ENCODE measurements at regions not wholly inside any gene's neighbourhood (a gene's known extent, or its start where the extent isn't known, plus 50 kb on each side); places are given as distances from the start of the nearest gene placed in this dataset.

DNA sequence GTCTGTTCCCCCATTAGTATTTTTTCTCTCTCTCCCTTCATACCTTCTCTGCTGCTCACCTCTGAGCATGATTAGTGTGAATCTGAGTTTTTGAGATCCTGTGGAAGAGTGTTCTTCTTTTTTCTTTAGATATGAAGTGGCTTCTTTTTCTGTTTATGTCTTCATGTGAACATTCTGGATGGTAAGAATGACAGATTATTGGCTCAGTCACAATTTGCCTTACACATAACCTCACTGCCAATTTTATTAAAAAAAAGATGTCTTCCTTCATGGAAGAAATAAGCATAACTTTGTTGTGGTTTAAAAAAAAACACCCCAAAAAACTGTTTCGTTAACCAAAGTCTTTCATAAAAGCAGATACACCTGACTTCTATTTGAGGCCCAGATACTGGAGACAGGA, 539.1 kb downstream of the PLCL1 start:
- DNase-seq (ENCODE audit: low spot score): no peak

DNA sequence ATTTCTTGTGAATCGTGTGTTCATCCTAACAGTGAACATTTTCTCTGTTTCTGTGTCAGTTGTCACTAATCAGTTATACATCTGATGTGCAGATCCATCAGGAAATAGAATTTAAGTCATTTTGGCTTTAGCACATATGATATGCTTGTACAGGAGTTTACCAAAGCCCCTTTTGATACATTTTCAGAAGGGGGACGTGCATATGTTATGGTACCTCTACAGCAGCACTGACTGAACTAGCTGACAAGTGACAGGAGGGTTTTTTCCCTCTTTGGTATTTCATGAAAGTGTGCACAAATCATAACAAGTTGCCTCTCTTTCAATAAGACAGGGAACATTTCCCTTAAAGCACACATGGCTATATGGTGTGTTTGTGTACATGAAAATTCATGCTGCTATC, 536.5 kb downstream of the PLCL1 start:
- DNase-seq (ENCODE audit: low spot score): no peak

DNA sequence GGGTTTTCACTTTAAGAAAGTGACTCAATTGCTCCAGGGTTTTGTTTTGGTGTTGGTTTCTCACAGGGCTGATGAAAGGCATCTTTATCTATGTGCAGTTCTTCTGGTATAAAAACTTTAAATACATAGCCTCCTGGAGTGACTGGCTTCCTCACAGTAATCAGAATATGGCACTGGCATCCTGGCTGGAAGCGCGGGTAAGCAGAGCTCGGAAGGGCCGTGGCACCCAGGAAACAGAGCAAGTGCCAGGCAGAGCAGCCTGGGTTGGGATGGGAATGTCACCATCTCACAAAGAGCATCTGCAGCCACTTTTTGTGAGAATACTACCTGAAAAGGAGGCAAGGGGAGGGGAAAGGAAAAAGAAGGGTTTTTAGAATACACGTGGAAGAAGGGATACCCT, 534.7 kb downstream of the PLCL1 start:
- no peak for DNase-seq (ENCODE audit: low spot score)

DNA sequence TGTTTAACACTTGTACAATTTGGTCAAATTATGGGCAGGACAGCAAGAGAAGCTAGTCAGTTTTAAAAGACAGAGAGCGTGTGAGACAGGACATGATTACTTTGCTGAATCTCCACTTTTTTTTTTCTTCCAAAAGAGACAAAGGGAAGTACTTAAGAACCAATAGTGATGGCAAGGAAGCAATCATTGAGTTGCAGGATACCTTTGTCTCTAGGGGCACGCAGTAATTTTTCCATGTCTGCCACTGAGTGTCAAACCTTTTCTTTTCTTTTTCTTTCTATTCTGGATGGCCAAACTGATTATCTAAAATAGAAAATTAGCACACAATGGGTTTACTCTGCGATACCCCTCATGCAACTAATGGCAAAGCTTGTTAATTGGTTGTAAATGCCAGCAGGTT, 533.0 kb downstream of the PLCL1 start:
- DNase-seq (ENCODE audit: low spot score): no peak

DNA sequence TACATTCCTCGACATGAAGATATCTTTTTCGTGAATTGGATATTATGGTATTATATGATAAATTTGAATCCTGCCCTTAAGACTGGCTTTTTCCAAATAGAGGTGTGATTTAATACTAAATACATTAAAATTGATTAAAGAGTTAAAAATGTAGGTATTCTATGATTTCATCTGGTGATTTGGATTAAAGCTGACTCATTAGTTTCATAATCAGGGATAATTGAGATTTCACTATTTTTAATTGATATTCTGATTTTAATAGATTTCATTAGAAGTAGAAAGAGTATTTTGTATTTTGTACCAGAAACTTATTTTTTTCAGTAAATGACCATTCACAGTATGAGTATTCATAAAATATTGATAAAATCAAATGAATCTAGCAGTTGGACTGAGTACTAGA, 524.1 kb downstream of the PLCL1 start:
- no peak for DNase-seq (ENCODE audit: low spot score)

DNA sequence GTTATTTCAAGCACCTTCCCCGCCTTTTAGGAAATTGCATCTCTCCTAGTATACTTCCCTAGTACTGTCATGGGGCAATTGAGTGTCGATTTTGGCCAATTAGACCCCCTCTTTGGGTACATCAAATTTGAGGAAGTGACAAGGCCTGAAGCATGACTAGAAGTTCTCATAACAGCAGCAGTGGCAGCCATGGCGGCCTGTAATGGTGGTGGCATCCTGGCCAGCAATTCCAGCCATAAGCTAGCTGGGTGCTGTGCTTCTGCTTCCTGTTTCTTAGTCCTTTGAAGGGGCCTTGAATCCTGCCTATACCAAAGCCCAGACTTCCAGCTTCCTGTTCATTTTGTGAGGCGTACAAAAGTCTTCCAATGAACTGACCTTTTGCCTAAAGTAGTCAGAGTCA, 523.1 kb downstream of the PLCL1 start:
- no peak for DNase-seq (ENCODE audit: low spot score)

DNA sequence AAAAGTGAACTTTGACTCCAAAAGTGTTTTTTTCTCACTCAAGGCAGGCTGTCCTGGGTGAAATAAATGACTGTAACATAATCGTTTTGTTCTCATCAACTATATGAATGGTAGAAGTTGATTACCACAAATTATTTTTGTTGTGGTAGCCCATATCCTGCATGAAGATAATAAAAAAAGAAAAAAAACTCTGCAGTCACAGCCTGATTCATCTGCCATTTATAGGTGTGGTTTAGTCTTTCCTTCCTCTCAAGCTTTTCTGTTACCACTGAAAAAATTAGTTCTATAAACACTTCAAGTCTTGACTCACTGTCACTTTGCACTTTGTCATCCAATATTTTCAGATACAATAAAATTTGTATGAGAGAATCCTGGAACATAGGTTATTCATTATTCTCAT, 522.0 kb downstream of the PLCL1 start:
- no peak for DNase-seq (ENCODE audit: low spot score)

DNA sequence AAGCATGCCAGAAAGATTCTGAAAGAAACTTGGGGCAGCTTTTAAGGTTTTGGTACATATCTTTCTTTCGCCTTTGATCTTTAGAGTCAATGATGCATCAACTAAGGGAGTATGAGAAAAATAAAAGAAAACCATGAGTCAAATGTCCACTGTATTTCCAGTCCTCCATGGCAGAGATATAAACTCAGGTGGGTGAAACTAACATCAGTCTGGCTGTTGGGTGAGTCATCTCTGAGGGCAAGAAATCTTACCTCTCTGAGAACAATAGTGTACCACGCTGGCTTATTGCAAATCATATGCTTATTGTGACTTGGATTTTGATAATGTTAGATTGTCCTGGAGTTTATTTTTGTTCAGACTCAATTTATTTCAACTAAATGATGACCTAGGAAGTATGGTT, 521.0 kb downstream of the PLCL1 start:
- no peak for DNase-seq (ENCODE audit: low spot score)

DNA sequence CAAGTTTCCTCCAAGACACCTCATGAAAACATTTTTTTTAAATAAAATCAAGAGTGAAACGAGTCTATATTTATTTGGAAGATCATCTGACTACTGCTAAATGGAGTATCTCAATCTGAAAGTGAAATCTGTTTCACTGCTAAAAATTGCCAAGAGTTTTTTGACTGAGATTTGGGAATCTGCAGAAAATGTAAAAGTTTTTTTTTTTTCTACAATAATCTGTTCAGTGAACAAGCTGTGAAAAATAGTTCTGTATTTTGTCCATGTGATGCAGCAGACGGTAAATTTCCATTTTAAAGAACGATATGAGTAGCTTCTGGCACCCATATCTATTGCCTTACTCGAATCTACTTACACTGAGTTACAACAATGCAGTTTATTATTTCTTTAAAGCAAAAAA, 519.7 kb downstream of the PLCL1 start:
- no peak for DNase-seq (ENCODE audit: low spot score)

DNA sequence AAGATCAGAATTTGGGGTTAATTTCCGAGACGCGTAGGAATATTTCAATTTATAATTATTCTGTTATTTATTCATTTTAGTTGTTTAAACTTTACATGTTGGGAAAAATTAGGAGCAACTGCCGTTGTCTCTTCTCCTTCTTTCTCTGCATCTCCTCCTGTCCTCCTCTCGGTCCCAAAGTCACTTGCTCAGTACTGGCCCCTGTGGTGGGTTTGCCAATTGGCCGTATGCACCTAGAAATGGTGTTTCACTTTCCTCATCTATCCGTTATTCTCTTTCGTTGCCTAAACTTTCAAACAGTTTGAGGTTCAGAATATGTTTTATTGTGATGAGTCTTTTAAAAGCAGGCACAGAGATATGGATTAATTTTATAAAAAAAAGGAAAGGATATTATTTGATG, 517.9 kb downstream of the PLCL1 start:
- DNase-seq (ENCODE audit: low spot score): no peak

DNA sequence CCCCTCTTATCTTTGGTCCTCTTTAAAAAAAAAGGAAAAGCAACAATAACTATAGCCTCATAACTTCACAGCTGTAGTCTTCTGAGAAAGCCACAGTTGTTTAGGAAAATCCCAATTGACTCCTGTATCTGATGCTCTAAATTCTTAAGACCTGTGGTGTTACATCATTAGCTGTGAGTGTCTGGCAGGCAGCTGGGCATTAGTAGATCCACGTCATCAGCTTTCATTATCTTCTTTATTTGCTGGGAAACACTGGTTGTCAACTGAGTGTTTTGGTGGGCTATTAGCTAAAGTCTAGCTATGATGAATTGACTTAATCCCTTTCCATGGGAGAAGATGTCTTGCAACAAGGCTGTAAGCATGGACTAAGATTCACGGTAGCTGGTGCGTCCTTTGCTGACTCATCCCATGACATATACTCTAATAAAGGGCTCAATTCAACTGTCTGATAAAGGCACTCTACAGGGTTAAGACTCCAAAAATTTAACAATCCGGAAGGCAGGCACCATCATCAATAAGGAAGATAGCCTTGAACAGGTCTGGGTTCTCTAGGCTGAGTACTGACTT, 517.2 kb downstream of the PLCL1 start:
- no peak for DNase-seq (ENCODE audit: low spot score)

DNA sequence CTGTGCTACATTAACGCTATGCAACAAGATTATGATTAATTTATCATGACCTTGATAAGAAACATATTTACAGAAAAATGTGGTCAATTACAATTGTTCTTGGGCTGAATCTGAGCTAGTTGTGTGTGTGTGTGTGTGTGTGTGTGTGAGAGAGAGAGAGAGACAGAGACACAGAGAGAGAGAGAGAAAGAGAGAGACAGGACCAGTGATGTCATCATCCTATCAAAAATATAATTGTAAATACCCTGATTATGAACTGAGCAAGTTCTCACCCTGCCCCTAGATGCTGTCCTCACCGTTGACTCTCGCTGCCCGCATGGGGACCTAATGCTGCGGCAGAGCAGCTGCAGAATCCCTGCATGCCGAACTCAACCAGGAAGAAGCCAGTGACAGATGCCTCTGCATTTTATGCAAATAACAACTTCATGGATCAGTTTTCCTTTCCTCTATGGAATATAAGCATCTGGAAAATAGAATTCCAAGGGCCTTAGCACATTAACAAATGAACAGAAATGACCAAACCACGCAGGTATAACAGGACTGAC, 512.5 kb downstream of the PLCL1 start:
- no peak for DNase-seq (ENCODE audit: low spot score)

DNA sequence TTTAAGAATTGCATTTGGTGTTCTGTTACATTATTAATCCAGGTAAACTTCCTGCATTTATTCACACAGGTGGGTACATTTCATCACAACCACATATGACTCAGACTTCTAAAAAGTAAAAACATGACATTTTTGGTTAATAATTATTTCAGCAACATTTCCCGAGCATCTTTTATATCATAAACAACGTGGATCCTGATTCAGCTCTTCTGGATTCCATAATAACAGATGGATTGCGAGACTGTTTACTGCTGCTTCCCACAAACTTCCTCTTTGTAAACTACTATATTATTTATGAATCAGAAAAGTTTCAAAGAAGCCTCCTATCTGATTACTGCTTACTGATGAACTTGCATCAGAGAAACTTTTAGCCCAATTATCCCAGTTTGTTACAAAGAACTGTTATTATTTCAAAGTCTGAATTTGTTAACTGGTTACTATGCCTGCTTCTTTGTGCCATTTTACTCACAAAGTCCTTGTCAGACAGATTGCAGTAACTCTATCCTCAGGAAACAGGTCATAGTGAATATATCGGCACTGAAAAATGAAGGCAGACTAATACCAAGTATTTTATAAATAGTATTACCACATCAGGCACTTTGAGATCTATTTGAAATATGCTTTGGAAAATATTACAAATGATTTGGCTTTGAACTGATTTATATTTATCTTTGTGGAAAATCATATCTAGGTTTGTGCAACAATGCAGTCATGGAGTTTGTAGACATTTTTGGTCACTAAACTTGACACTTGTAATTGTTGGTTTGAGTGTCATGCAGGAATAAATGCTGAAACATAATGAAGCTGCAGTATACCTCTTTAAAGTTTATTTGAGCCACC, 511.6 kb downstream of the PLCL1 start:
- no peak for DNase-seq (ENCODE audit: low spot score)

DNA sequence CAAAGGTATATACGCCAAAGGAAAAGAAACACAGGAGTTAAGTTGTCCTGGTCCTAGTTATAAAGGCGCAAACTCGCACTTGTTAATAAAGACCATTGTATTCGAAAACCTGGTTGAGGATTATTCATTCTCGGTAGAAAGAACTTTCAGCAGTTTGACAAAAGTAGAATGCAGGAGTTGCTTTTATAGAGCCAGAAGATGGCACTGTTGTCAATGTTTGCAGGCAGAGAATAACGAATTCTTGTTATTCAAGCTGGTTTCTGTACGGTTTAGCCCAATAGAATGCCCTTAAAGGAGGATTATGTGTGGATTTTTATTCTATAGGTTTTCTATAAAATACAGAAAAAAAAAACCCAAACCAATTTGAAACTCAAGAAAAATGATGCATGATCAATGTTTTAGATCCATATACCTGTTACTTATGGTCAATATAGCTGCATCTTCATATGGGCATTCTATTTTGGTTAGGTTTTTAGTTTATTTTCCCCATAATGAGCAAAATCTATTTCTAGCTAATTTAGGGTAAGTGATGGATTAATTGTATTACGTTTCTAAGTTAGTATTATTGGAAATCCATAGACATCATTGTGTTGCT, 510.3 kb downstream of the PLCL1 start:
- DNase-seq (ENCODE audit: low spot score): no peak

DNA sequence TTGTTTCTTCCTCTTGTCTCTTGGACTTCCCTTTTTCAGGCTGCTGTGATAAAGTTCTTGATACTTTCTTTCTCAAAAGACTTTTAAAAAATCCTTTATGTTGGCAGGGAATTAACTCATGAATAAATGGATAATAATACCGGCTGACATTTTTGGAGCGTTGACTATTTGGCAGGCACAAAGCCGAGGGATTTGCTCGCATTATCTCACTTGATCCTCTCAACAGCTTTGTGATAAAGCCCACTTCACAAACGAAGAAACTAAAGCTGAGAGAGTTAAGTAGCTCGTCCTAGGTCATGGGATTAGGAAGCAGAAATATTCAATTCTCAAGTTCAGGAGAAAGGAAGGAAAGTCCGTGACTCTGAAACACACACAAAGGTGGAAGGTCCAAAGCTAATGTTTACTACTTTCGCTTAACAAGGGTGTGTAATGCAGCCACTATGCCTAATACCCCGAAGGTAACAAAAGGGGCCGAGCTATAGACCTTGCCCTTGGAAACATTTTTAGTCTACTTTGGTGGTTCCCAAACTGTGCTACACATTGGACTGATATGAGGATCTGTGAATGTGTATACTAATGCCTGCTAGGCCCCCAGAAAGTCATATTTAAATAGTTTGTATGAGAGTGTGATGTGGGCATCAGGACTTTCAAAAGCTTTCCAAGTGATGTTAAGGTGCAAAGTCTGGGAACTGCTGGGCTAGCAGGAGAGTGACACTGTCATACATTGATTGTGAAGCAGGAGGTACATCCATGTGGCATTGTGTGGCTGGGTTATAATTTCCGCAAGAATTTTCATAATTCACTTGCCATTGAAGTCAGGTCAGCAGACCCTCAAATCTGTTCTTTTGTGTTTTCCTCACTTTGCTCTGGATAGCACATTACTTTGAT, 508.4 kb downstream of the PLCL1 start:
- no peak for DNase-seq (ENCODE audit: low spot score)

DNA sequence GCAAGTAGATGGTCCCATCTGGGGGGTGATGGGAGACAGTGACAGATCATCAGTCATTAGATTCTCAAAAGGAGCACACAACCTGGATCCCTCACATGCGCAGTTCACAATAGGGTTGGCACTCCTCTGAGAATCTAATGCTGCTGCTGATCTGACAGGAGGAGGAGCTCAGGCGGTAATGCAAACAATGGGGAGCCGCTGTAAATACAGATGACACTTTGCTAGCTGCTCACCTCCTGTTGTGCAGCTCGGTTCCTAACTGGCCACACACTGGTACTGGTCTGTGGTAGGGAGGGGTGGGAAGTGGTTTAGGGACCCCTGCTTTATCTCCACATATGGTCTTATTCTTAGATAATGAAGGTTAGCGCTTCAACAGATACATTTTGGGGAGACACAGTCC, 506.6 kb downstream of the PLCL1 start:
- no peak for DNase-seq (ENCODE audit: low spot score)

DNA sequence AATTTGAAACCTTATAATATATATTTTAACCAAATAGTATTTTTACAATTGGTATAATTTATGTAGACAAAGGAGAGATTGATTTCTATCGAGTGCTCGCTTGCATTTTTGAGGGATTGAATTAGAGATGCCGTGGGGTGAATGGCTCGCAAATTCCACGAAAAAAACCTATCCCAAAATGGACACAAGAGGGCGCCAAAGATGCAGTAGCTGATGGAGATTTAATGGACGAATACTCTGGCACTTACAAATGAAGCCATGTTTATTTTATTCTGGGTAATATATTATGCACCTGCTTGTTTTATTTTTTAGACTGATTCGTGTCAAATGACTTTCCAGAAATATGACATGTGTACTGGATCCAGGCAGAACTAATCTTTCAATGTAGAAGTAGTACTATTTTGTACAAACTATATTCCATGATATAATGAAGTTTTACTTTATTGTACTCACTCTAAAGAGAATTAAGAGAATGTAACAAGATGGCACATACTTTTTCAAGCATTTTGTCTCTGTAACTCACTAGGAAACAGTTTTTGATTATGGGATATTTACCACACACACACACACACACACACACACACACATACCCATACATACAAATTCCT, 505.4 kb downstream of the PLCL1 start:
- DNase-seq (ENCODE audit: low spot score): peak; percentile 49

DNA sequence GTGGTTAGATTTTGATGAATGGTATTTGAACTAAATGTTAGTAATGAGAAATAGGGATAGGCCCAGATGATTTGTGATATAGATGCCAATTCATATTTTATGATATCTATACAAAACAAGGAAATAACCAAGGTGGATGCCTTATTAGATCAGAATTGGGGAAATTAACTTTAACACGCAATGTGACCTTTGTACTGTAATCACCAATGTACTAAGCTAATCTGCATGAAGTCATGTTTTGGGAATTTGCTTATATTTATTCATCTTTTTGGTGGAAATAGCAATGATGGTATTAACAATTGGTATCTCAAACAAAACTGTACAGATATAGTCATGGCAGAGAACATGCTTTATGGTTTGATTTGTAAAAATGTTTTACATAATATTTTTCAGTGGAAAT, 504.7 kb downstream of the PLCL1 start:
- DNase-seq (ENCODE audit: low spot score): no peak

DNA sequence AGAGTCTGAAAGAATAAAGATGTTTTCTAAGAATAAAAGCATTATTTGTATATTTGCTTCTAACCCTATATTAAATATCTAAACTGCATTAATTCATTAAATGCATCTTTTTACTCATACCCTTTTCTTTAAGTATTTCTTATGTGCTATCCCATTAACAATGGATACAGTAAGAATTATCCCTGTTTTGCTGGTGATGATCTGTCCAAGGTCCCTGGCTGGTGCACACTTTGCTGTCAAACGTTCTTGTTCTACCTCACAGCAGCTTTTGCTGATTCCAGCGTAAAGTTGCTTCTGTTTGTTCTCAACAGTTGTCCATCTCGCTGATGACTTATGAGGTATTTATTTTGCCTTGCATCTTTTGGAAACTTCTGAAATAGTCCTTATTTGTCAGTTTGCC, 504.0 kb downstream of the PLCL1 start:
- no peak for DNase-seq (ENCODE audit: low spot score)

DNA sequence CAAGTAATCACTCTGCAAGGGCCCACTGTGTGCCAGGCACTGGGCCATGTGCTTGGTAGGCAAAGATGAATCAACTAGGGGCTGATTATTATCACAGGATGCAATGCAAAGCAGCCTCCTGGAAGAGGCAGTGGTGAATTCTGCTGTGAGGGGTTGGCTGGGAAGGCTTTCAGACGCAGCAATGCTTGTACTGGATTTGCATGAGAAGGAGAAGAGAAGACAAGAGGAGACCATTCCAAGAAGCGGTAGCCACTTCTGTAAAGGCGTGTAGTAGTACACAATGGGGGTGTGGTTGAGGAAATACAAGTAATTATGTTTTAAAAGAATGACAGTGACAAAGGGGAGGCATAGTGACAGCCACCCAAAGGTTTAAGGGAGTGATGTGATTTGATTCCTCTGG, 502.7 kb downstream of the PLCL1 start:
- DNase-seq (ENCODE audit: low spot score): no peak

DNA sequence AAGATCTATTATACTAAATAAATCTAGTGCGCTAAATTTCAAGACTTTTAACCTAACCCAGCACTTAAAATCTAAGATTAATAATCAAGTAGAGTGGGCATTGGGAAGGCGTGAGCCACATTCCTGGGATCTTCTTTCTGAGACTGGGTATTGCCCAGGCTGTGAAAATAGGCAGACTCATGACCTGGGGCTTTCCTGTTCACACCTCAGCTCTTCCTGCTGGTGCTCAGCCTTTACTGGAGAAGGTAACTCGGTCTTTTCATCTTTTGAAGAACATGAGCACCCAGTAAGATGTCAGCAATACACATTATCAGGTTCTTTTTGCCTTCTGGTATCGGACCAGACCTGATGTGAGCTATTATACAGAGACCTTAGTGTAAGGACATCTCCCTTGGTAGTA, 500.5 kb downstream of the PLCL1 start:
- no peak for DNase-seq (ENCODE audit: low spot score)

DNA sequence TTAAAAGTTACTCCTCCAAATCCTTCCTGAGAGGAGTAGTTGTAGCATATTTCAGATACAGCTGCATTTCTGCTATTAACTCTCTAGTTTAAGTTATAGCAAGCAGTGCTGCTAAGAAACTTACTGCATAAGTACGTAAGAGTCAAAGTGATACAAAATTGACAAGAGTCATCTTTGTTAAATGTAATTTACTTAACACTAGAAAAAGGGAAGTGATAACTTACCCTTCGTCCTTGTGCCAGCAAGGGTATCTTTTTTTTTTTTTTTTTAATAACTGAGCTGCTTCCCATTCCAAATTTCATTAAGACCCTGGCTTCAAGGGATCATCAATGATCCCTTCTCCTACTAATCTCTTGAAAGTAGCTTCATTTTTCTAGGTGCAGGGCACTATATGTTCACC, 493.0 kb downstream of the PLCL1 start:
- no peak for DNase-seq (ENCODE audit: low spot score)

All from hematopoietic multipotent progenitor cell treated with erythropoietin and hydrocortisone succinate and interleukin-3 and kit ligand, for 15 days (in vitro differentiated cells).